ENCODE measurements at regions not wholly inside any gene's neighbourhood (a gene's known extent, or its start where the extent isn't known, plus 50 kb on each side); places are given as distances from the start of the nearest gene placed in this dataset.
A peak's percentile ranks its signal among the peaks of the same experiment; 100 is the strongest.

- Mint-ChIP-seq H3K4me3 (no peak overlapping the region), H3K4me1 (ENCODE audit: low read depth) (no peaks in the 10 kb centered on the region)
These were observed 54.9 kb upstream of the GPR26 start for GRCh38 chr10:123611243-123611642.

GRCh38 chr10:123611876-123612275 lies 54.3 kb upstream of the GPR26 start:
- no peaks in the 10 kb centered on the region for H3K9me3 Mint-ChIP-seq
- H3K27me3 Mint-ChIP-seq = peaks cover 31% of the 10 kb centered on the region
- DNase-seq = no peak
- H3K27ac Mint-ChIP-seq = no peak overlapping the region
- H3K4me1 Mint-ChIP-seq (ENCODE audit: low read depth) = no peaks in the 10 kb centered on the region
- no peak overlapping the region for H3K4me3 Mint-ChIP-seq
- H3K36me3 Mint-ChIP-seq (ENCODE audit: low read depth) = no peaks in the 10 kb centered on the region

More at GRCh38 chr10:123611243-123611642, 54.9 kb upstream of the GPR26 start:
- H3K27ac Mint-ChIP-seq = no peak overlapping the region
- DNase-seq = no peak
- peaks cover 32% of the 10 kb centered on the region for H3K27me3 Mint-ChIP-seq
- no peaks in the 10 kb centered on the region for H3K9me3 Mint-ChIP-seq
- no peaks in the 10 kb centered on the region for H3K36me3 Mint-ChIP-seq (ENCODE audit: low read depth)

GRCh38 chr10:123613346-123613850 lies 52.8 kb upstream of the GPR26 start:
- Mint-ChIP-seq H3K27ac (no peak overlapping the region), H3K36me3 (ENCODE audit: low read depth) (no peaks in the 10 kb centered on the region), H3K4me3 (no peak overlapping the region), H3K9me3 (no peaks in the 10 kb centered on the region), H3K27me3 (peaks cover 28% of the 10 kb centered on the region), H3K4me1 (ENCODE audit: low read depth) (no peaks in the 10 kb centered on the region)
- no peak for DNase-seq

DNA sequence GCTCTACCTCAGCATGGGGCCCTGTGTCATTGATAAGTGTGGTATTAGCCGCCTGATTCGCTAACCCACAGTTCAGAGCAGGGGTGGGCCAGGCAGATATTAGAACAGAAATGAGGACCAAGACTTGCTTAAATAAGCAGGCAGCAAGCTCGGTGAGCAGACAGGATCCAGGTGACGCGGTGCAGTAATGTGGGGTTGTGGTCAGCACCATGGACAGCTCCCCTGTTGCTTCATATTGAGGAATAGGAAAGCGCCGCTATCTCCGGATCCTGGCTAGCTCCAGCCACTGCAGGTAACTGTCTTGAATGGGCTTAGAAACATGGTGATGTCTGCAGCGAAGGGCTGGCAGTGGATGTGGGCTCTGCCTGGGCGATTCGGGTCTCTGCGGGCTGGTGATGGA lies 51.3 kb upstream of the GPR26 start:
- Mint-ChIP-seq H3K4me3 (no peak overlapping the region), H3K27me3 (peaks cover 26% of the 10 kb centered on the region), H3K4me1 (ENCODE audit: low read depth) (no peaks in the 10 kb centered on the region), H3K27ac (no peak overlapping the region), H3K36me3 (ENCODE audit: low read depth) (no peaks in the 10 kb centered on the region), H3K9me3 (no peaks in the 10 kb centered on the region)
- DNase-seq = peak; percentile 39
